ENCODE measurements at regions not wholly inside any gene's neighbourhood (a gene's known extent, or its start where the extent isn't known, plus 50 kb on each side); places are given as distances from the start of the nearest gene placed in this dataset.

GRCh38 chr14:66242001-66242400, 244.2 kb upstream of the CCDC196 start:
- no peak for DNase-seq (ENCODE audit: low read depth)
- H3K4me3 ChIP-seq (ENCODE audit: low read depth, low read length): no peak overlapping the region
- no peak for TF ChIP-seq CTCF (IDR thresholded peaks at IDR 0.05; ENCODE audit: insufficient read depth, low read length)

DNA sequence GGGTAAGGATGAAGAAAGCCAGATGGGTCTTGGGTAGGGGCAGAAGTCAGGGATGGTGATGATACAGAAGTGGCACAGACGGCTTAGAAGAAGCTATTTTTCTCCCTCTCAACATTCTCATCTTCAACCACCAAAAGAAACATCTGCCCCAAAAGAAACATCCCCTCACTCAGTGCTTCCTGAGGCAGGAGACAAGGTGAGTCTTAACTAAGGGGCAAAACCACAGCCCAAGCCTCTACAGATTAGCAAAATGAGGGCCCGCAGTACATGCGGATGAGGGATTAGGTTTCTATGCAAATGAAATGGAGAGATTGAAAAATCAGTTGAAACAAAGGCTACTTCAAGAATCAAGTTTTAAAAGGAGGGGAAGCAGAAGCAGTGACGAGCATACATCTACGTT, 241.3 kb upstream of the CCDC196 start:
- no peak for TF ChIP-seq CTCF (IDR thresholded peaks at IDR 0.05; ENCODE audit: insufficient read depth, low read length)
- no peak overlapping the region for H3K4me3 ChIP-seq (ENCODE audit: low read depth, low read length)
- no peak for DNase-seq (ENCODE audit: low read depth)

- H3K4me3 ChIP-seq (ENCODE audit: low read depth, low read length): no peak overlapping the region
- DNase-seq (ENCODE audit: low read depth): peak; percentile 5
- TF ChIP-seq CTCF (IDR thresholded peaks at IDR 0.05; ENCODE audit: insufficient read depth, low read length): no peak
Observed at GRCh38 chr14:66247662-66248193, 238.4 kb upstream of the CCDC196 start.

- TF ChIP-seq CTCF (IDR thresholded peaks at IDR 0.05; ENCODE audit: insufficient read depth, low read length): no peak
- no peak overlapping the region for H3K4me3 ChIP-seq (ENCODE audit: low read depth, low read length)
- DNase-seq (ENCODE audit: low read depth): no peak
Observed at GRCh38 chr14:66248256-66248655, 237.9 kb upstream of the CCDC196 start.

DNA sequence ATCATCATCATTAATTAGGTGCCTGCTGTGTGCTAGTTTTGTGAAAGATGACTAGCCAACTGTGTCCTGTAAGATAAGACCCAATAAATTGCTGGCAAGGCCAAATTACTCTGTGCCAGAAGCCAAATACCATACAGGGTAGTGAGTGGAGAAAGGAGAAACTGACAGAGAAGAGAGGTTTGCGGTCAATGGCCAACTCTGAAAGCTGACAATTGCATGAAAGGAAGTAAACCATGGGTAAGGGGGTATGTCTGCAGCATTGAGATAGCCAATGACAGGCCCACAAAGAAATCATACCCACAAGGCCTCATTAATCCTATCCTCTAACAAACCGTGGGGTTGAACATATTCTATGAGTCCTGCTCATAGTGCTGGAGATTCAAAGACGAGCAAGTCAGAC, 236.6 kb upstream of the CCDC196 start:
- TF ChIP-seq CTCF (IDR thresholded peaks at IDR 0.05; ENCODE audit: insufficient read depth, low read length): no peak
- DNase-seq (ENCODE audit: low read depth): no peak
- no peak overlapping the region for H3K4me3 ChIP-seq (ENCODE audit: low read depth, low read length)

- no peak overlapping the region for H3K4me3 ChIP-seq (ENCODE audit: low read depth, low read length)
- no peak for TF ChIP-seq CTCF (IDR thresholded peaks at IDR 0.05; ENCODE audit: insufficient read depth, low read length)
- no peak for DNase-seq (ENCODE audit: low read depth)
Observed at GRCh38 chr14:66254038-66254437, 232.1 kb upstream of the CCDC196 start.

DNA sequence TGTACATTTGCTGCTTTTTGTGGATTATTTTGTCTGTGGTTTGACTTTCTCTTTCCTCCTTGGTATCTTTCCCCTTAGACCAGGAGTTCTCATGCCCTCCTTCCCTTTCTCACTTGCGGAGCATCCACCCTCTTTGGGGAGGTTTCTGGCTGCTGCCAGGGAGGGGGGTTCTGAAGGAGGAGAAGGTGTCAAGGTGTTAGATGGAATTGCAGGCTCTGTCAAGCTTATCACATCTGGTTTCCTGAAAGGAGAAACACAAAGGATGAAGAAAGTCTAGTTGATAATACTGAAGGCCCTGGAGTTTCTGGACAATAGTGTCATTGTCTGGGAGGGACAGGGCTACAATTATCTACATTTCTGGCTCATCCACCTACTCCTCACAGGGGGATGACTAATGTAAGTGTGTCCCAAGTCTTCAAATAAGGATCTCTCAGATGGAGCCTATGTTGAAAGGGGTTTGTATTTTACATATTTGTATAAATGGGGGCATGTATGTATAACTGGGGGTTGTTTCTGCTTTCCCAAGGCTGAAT, 217.3 kb upstream of the CCDC196 start:
- TF ChIP-seq CTCF (IDR thresholded peaks at IDR 0.05; ENCODE audit: insufficient read depth, low read length): no peak
- DNase-seq (ENCODE audit: low read depth): no peak
- H3K4me3 ChIP-seq (ENCODE audit: low read depth, low read length): no peak overlapping the region

Data from fibroblast of the aortic adventitia (primary cell).